GM21528 (cell line): ENCODE measurements at regions not wholly inside any gene's neighbourhood (a gene's known extent, or its start where the extent isn't known, plus 50 kb on each side); places are given as distances from the start of the nearest gene placed in this dataset.

ENCODE experiments used
- ATAC-seq: cut with Tn5 transposase; IDR thresholded peaks from one replicate; pipeline ENCODE4 v1.9.1; 2021; ENCODE audit warnings: mild to moderate bottlenecking, moderate library complexity; ENCODE audit not compliant: unreplicated experiment, low FRiP score

DNA sequence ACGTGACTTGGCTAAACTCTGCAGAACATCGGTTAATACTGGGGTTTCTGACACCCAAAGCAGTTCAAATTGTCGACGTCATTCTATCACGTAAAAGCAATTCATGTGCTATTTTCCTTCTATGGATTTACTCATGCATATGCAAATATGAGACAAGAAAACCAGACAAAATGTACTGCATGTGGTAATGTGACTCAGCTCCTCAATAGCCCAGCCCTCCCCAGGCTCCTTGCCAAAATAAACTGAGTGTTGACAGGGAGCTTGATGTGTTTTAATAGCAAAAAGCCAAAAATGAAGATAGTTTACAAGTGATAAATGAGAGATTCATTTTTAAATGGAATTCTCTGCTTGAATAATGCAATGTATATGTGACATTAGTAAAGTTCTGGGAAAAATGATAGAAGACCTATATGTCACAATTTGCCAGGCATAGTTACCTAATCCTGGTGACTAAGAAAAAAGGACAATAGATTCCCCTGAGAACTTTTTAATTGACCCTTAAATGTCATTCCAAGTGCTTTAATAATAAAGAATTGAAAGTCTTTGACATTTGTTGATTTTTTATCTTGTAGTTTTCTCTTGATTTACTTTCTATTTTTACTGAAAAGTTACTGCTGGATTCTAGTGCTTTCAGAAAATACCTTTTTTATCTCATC lies 1700.6 kb upstream of the TENM3 start:
- no peak for ATAC-seq

DNA sequence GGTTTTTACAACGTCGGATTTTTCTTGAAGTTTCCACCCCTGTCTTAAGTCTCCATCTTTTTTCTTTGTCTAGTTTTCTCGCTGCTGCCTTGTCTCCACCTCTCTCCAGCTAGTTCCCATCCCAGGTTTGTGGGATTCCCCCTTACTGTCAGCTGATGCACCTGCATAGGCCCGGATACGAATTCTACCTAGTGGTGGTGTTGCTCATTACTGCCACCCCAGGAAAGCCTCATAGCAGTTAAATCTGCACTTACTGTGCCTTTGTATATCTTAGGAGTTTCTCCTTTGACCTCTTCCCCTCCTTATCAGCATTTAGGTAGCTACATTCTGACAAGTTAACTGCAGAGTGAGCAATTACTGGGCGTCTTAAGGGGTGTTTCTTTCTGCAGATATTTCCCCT lies 1693.1 kb upstream of the TENM3 start:
- ATAC-seq, result no peak

DNA sequence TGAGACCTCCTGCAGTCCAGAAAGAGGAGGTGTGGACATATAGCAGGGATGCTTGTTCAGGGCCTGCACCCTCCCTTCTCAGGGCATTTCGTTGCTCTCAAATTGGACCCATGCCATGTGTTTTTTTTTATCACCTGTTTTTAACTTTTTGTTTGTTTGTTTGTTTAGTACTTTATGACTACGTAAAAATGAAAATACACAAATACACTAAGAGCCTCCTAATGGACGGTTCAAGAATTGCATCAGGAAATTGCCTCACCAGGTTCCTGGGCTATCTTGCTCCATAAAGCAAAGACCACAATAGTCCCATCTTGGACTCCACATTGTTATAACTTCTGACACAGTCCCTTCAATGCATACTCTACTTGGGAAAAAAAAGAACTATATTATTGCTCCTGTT lies 1685.9 kb upstream of the TENM3 start:
- no peak for ATAC-seq

DNA sequence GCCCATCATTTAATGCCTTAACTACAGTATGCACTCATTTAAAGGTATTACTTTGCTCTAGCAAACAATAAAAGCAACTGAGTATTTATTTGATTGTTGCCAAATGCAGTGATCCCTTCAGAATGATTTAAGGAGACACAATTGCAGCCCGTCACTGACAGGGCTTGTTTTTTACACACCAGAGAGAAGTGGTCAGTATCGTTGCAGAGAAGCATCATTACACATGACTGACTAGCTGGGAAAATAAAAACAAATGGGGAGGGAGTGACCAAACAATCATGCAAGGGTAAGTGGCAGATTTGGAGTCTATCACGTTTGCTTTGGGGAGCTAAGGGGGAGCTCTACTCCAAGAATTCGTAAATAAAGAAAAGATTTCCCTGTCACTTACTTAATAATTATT lies 1685.3 kb upstream of the TENM3 start:
- no peak for ATAC-seq

DNA sequence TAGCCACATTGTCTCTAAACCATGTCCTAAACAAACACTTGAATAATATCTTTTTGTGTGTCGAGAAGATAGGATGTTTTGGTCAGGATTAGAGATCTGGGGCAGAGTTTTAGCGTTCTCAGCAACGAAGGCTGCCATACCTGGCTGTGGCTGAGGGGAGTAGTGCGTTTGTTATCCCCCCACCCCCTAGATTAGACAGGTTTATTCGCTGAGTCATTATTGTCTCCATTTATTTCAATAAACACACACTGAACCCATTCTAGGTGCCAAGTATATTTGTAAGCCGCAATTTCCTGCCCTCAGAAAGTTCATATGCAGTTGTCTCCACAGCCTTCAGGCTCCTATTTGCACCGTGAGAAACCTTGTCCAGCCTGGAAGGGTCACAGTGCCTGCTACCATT lies 1684.8 kb upstream of the TENM3 start:
- no peak for ATAC-seq

DNA sequence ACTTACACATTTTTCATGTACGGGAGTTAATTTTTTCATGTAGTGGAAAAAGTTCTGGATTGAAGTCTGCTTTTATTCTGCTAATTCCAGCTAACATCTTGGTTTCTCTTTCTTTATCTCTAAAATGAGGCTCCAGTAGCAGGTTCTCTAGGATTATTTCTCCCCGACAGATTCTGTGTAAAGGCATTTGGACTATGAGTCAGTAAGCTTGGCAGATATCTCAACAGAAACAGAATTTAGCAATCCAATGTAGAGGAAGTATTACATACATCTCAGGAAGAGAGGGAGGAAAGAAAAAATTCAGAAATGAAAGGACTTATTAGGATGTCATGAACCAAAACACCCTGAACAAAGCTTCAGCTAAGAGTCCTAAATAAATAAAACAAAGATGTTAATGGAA lies 1682.3 kb upstream of the TENM3 start:
- no peak for ATAC-seq

DNA sequence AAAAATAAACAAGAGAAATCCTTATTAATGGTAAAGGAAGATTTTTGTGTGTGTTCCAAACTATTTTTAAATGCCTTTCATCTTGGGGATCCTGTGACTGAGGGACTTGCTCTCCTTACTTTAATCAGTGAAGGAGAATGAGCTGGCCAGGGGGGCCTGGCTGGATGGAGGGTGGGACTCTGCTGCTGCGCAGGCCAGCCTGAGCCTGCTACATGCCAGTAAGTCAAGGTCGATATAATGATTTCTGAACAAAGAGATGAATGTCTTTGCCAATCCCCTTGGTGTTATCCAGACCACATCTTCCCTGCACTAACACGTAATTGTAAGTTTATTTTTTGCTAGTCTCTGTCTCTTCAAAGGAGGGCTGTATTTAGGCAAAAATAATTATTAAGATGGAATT lies 1679.2 kb upstream of the TENM3 start:
- ATAC-seq, result no peak

DNA sequence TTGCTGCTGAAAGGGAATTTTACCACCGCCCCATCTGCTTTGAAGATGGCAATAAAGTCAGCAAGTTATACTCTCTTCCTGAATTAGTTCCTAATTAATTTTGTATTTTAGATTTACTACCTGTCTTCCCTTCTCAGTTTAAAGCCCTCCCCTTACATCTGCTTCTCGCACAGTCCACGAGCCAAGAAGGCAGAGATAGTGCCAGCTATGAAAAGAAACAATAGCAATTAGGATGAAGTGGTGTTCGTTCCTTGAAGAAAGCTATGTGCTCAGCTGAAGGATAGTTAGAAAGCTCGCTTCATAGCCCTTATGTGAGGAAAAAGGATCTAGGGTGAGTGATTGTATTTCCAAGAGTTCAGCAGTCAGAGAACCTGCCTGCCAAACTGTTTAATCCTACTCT lies 1678.8 kb upstream of the TENM3 start:
- ATAC-seq, result no peak

DNA sequence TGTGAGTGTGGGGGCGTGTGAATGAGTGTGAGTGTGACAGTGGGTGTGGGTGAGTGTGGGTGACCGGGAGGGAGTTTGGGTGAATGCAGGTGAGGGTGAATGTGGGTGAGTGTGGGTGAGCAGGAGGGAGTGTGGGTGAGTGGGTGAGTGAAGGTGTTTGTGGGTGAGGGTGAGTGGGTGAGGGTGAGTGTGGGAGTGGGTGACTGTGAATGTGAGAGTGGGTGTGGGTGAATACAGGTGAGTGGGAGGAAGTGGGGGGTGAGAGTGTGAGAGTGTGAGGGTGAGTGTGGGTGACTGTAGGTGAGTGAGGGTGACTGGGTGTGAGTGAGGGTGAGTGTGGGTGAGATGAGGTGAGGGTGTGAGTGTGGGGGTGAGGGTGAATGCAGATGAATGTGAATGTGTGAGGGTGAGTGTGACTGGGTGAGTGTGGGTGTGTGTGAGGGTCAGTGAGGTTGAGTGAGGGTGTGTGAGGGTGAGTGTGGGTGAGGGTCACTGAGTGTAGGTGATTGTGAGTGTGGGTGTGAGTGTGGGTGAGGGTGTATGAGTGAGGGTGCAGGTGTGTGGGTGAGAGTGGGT lies 1677.3 kb upstream of the TENM3 start:
- ATAC-seq, result no peak

DNA sequence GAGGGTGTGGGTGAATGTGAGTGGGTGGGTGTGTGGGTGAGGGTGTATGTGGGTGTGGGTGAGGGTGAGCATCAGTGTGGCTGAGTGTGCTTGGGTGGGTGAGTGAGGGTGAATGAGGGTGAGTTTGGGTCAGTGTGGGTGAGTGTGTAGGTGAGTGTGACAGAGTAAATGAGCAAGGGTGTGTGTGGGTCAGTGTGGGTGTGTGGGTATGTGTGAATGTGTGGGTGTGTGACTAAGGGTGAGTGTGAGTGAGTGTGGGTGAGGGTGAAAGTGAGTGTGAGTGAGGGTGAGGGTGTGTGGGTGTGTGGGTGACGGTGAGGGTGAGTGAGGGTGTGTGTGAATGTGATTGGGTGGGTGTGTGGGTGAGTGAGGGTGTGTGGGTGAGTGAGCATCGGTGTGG lies 1676.7 kb upstream of the TENM3 start:
- ATAC-seq, result no peak

DNA sequence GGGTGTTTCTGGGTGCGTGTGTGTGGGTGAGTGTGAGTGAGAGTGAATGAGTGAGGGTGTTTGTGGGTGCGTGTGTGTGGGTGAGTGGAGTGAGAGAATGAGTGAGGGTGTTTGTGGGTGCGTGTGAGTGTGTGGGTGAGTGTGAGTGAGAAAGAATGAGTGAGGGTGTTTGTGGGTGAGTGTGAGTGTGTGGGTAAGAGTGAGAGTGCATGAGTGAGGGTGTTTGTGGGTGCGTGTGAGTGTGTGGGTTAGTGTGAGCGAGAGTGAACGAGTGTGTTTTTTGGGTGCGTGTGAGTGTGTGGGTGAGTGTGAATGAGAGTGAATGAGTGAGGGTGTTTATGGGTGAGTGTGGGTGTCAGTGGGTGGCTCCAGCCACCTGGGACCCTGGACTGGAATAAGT lies 1676.1 kb upstream of the TENM3 start:
- no peak for ATAC-seq

DNA sequence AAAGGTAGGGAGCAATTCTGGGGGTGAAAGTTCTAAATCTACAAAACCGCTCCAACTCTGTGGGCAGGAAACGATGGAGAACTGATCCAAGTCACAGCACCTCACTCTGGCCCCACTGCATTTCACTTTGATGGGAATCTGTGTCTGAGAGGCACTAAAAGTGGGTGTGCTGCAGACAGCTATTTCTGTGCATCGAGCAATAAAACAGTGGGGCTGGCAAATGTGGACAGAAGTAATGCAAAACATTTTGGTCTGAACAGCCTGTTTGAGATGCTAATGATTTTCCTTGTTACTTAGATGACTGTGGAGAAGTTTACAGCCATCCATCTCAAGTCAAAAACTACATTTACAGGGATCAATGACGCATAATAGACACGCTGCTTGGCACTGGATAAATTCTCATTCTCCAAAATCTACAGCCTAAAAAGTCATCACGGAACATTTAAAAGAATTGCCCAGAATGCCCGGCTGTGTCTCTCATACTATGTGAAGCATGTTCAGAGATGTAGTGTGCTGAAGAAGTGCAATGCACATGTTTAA lies 1671.6 kb upstream of the TENM3 start:
- ATAC-seq, result no peak

DNA sequence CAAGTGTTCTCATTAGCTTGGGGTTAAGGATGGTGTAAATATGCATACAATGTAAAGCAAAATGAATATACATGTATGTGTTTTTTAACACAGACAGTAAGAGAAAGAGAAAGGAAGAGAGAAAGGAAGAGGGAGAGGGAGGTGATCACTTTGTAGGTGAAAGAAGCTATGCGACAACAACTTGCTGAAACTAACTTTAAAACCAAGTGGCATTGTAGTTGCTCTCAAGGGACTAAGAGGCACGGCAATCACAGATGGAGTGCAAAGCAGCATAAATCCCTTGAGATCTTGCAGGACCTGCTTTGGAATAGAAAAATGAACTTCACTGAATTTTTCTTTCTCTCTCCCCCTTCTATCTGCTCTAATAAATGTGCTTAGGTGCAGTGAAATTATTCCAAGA lies 1665.0 kb upstream of the TENM3 start:
- no peak for ATAC-seq

DNA sequence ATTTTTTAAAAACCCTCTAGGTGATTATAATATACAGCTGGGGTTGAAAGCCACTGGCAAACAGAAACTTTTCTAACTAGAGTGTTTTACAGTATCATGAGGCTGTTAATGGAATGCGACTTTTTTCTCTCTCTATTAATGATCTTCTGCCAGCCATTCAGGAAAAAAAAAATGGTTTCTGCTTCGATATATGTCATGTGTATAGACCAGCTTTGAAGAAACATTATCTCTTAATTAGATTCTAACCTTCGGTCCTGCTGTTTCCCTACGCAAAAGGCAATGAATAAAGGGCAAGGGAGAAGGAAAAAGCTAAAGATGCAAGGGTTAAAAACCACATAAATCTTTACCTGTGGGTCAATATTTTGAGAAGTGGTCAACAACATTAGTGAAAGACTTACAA lies 1662.1 kb upstream of the TENM3 start:
- no peak for ATAC-seq

DNA sequence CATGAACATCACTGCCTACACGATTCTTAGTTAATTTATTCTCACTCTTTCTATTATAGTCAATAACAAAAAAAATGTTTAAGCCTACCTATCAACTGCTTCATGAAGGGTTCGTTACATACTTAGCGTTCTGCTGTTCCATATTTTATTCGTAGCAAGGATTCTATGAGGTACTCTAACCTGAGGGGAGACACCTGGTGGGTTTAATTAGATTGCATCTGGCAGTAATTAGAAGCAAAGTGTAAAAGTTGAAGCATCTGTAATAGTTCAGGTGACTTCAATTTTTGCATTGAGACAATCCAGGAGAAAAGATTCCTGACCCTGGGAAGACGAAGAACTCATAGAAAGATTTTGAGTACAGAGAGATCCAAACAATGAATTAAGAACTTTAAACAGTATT lies 1655.8 kb upstream of the TENM3 start:
- no peak for ATAC-seq

DNA sequence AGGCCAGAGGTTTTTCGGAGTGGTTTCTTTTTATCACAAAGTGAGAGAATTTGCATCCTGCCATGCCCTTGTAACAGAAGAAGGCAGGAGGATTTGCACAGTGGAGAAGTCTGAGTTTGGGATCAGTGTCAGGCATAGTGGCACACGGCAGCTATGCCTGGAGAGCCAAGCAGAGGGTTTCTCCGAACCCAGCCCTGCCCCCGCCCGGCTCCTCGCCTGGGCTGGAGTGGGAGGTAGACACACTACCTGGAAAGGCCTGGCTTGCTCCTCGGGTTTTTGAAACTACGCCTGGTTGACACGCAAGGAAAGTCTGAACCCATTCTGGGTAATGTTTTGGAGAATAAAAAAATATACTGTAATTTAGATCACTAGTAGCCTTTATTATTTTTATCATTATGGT lies 1653.6 kb upstream of the TENM3 start:
- no peak for ATAC-seq

DNA sequence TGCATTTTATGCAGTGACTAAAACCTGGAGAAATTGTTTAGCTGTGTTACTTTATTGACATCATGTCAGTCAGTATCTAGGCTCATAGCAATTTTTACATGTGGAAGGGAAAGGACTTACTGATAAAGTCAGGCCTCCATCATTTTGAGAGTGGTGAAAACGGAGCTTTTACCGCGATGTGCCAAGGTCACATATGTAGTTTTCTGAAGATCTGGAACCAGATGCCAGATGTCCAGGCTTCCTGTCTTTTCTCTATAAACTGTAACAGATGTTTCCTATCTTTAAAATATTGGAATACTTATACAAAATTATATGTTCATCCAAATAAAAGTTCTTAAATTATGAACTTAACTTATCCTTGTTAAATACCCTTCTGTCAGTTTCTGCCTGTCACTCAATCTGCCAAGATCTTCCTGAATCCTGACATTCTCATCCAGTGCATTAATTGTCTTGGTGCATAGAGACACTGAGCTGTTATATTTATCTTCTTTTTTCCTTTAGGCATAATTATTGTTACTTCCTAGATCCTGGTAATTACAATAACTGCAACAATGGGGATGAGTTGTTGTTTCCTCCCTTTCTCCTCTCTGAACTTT lies 1646.2 kb upstream of the TENM3 start:
- ATAC-seq, result no peak

DNA sequence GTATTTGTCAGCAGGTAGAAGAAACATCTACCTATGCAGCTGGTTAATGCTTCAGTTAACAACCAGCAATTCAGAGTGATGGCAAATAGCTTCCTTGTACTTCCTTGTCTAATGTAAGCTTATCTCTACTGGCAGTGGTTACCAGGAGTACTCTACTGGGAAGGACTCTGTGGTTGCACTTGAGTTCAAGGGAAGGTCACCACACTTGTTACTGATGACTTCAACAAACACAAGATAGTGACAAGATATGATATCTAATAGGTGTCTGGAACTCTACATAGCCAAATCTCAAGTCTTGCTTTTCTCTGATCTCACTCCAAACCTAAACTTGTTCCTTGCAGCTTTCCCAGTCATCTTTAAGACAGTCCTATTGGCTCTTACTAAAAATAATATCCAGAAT lies 1644.9 kb upstream of the TENM3 start:
- no peak for ATAC-seq

DNA sequence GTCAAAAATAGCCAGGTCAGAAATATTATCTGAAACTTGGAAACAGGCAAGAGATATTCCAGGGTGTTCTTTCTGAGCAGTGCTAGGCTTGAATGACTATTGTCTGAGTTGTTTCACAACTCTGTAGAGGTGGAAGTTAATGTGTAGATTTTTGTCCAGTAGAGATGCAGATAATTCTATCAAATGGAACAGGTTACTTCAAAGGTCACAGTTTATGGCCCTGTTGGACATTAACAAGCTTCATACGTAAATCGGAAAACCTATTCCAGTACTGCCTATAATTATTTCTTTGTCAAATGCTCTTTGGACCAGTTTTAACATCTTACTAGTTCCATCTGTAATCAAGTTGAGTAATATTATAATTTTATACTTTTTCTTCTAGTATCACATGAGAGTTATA lies 1639.4 kb upstream of the TENM3 start:
- ATAC-seq, result no peak

DNA sequence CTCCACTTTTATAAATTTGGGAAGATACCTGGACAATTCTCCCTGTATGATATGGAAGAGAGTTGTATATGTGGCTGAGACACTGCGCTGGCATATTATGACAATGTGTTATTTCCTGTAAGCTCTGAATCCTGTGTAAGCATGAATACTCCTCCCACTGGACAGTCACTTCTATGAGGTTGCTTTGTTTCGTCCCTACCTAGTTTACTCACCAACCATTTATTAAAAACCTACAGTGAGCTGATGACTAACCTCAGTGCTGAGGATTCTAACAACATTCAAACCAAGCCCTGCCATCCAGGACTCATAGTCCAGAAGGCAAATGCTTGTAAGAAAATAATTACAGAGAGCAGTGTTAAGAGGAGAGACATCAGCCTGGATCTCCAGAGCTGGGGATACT lies 1632.9 kb upstream of the TENM3 start:
- no peak for ATAC-seq

DNA sequence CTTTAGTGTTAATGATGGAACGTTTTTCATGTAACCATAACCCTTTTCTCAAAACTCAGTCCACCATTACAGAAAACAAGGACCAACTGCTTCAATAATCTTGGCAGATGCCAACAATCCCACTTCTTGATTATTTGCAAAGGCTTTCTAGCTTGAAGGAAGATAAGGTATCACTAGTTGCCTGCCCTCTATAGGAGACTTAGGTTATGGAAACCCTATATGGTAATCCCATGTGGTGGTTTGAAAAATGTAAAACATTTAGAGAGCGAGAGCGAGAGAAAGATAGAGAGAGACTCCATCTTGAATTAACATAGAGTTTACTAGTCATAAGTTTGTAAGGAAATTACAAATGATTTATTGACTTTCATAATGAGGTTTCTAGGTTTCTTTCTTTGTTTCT lies 1627.5 kb upstream of the TENM3 start:
- ATAC-seq, result no peak

DNA sequence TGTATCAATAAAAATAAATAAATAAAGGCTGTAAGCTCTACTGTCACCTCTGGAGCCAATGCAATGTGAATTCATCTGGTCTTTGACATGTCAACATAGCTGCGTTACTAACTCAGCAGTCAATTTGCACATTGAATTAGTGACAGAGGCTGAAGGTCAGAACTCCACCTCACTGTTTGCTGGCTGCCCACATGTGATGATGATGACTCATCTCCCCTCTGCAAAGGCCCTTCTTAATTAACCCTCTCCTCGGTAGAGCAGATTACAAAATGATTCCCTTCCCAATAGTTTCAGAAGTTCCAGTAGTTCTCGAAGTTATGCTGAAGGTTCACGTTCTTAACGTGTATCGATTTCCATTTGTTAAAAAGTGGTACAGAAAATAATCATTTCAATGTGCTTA lies 1626.0 kb upstream of the TENM3 start:
- no peak for ATAC-seq
